ENCODE measurements at regions not wholly inside any gene's neighbourhood (a gene's known extent, or its start where the extent isn't known, plus 50 kb on each side); places are given as distances from the start of the nearest gene placed in this dataset.

DNA sequence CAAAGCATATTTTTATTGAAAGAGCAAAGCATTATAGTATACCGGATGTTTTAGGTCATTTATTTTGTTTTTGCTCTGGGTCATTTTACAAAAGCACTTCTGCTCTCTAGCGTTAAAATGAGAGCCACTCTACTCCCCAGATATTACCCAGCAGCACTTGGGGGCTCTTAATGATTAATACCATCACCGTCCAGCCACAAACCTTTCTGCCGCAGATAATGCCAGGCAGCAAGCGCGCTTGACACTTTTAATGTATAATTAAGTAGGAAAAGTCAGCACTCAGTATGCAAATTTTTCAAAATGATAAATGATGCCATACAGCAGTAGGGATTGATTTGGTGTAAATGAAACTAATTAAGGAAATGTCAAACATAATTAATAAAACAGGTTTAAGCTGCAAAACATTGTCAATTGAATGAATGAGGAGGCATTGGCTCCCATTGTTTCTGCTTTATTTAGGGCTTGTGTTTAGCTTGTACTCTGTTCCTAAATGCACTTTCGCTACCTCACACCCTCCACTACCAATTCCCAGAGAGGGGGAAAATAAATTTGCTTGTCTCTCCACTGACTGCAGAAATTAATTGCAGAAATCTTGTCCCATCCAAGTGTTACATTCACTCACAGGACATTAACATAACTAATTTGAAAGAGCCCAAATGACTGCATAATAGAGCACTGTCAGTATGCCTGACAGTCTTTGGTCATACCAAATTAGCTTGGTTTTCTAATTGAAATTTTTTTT, 358.8 kb upstream of the ARRDC3 start:
- TF ChIP-seq, protein P1, sequence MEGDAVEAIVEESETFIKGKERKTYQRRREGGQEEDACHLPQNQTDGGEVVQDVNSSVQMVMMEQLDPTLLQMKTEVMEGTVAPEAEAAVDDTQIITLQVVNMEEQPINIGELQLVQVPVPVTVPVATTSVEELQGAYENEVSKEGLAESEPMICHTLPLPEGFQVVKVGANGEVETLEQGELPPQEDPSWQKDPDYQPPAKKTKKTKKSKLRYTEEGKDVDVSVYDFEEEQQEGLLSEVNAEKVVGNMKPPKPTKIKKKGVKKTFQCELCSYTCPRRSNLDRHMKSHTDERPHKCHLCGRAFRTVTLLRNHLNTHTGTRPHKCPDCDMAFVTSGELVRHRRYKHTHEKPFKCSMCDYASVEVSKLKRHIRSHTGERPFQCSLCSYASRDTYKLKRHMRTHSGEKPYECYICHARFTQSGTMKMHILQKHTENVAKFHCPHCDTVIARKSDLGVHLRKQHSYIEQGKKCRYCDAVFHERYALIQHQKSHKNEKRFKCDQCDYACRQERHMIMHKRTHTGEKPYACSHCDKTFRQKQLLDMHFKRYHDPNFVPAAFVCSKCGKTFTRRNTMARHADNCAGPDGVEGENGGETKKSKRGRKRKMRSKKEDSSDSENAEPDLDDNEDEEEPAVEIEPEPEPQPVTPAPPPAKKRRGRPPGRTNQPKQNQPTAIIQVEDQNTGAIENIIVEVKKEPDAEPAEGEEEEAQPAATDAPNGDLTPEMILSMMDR (IDR thresholded peaks at IDR 0.05): no peak
- TF ChIP-seq POLR2A (IDR thresholded peaks at IDR 0.05): no peak
